Heart left ventricle (tissue), 16 donors: ENCODE measurements at regions not wholly inside any gene's neighbourhood (a gene's known extent, or its start where the extent isn't known, plus 50 kb on each side); places are given as distances from the start of the nearest gene placed in this dataset.

Experiments used
- ATAC-seq, 4 donors: fragments of 200-7000 bp; cut with Tn5 transposase; one replicate each; pipeline ENCODE4 v1.9.1; 2020 to 2022; ENCODE audit warnings: moderate library complexity in 4 of 4, mild to moderate bottlenecking in 3 of 4, moderate number of reproducible peaks in 1 of 4
- DNase-seq, 5 donors: peaks; one replicate each; pipeline ENCODE4 v3.0.0-alpha.2; 2020
- H3K27ac ChIP-seq, 12 donors: fragments of 200-600 bp; sonication (generic) in 4 of 12; one replicate each; pipeline versions ENCODE4 v1.5.0 to v1.8.0; 2016 to 2022; ENCODE audit warnings: mild to moderate bottlenecking in 2 of 12
- H3K27me3 ChIP-seq, 9 donors: fragments of 200-600 bp; sonication (generic) in 2 of 9; one replicate each; pipeline versions ENCODE4 v1.5.1 to v1.8.0; 2016 to 2022; ENCODE audit warnings: mild to moderate bottlenecking in 3 of 9
- H3K36me3 ChIP-seq, 9 donors: fragments of 200-600 bp; sonication (generic) in 2 of 9; one replicate each; pipeline versions ENCODE4 v1.5.0 to v1.8.0; 2018 to 2022; ENCODE audit warnings: mild to moderate bottlenecking in 2 of 9
- H3K4me1 ChIP-seq, 12 donors: fragments of 200-600 bp; sonication (generic) in 4 of 12; one replicate each; pipeline versions ENCODE4 v1.5.0 to v1.8.0; 2016 to 2022; ENCODE audit warnings: mild to moderate bottlenecking in 3 of 12
- H3K4me3 ChIP-seq, 12 donors: fragments of 200-600 bp; sonication (generic) in 4 of 12; one replicate each; pipeline versions ENCODE4 v1.5.0 to v1.8.0; 2017 to 2022; ENCODE audit warnings: mild to moderate bottlenecking in 9 of 12, moderate library complexity in 4 of 12
- H3K9me3 ChIP-seq, 12 donors: fragments of 200-600 bp; sonication (generic) in 4 of 12; one replicate each; pipeline versions ENCODE4 v1.5.0 to v1.8.0; 2016 to 2022; ENCODE audit warnings: mild to moderate bottlenecking in 1 of 12
- CTCF ChIP-seq, 12 donors: fragments of 200-600 bp; sonication (generic) in 4 of 12; IDR thresholded peaks; one replicate each; pipeline versions ENCODE4 v1.5.0 to v1.8.0; 2018 to 2022; ENCODE audit warnings: antibody characterized with exemption in 12 of 12, mild to moderate bottlenecking in 5 of 12
- POLR2A ChIP-seq, 2 donors: fragments of 450-650 bp; IDR thresholded peaks; one replicate each; pipeline ENCODE4 v1.6.1; 2017; ENCODE audit warnings: antibody characterized with exemption in 2 of 2, mild to moderate bottlenecking in 2 of 2, moderate library complexity in 2 of 2
- WGBS, 4 donors: extraction: QIAGEN DNeasy Blood & Tissue Kit in 2 of 4; methylation state at CpG; one replicate each; pipeline versions ENCODE4 v1.1.5 to v1.1.7; 2013 to 2018; 5-methylcytosine and 5-hydroxymethylcytosine counted together
- intact Hi-C, 10 donors: fragments of 100-400 bp; cut with DNase I; formaldehyde crosslinking; loops; one replicate each; pipeline versions ENCODE4 v1.11.1 to v1.14.2; 2022
- donor health status: ischemic (EF 13 %, LVEDD 7.1; RV severe dilation, severe dysfunction).
- donor health status: healthy with polysubstance abuse.
- donor health status: DM: no; HTN: yes; CAD: no.
- donor health status: DM: no; HTN: no; CAD: no.
- donor health status: ischemic (EF 25% LVEDD 6.9; RV normal size, moderate dysfunction).
- donor health status: ischemic (EF 25% LVEDD 5.7; RV mildly dilated, moderate dysfunction).
- donor health status: healthy.
- donor health status: DM: yes; HTN: yes; CAD: no.
- donor health status: ischemic (EF 35%, LVEDD 5.7; RV mildly dilated, moderate dysfunction).
- donor health status: nonischemic (EF 11% LVEDD 7.7; RV severe dilation, severe dysfunction).
- donor health status: DM: yes; HTN: yes; CAD: no.
- donor health status: PGD.
- donor health status: ischemic (EF 29% LVEDD 5.4; RV normal size, mild dysfunction).
- donor health status: nonischemic (EF 23%, LVEDD 6.1; RV moderate dilation, normal function).

GRCh38 chr2:237156857-237157779, 71.4 kb downstream of the COPS8 start:
- no peaks in the 10 kb centered on the region for H3K27me3 ChIP-seq
- H3K36me3 ChIP-seq, result no peaks in the 10 kb centered on the region
- no peak for DNase-seq
- H3K27ac ChIP-seq, result peak overlapping the region in 11 of 12 donors; percentile 43 to 84 (median 76)
- no peak overlapping the region for H3K4me3 ChIP-seq
- intact Hi-C loops, result loop anchor here in 9 of 10 donors (5.0 to 10.0 kb wide), 4 partner anchors 248 to 318 kb away; partner anchors contain the start of gene COL6A3 (in 2 of the 9)
- H3K9me3 ChIP-seq, result no peaks in the 10 kb centered on the region
- 89 to 92% (median 90%) methylated on average over 18 to 34 of the region's 34 CpGs for WGBS, 4 donors
- peaks cover 0 to 36% (median 12%) of the 10 kb centered on the region in 12 donors for H3K4me1 ChIP-seq
- no peak for ATAC-seq
- TF ChIP-seq POLR2A (IDR thresholded peaks at IDR 0.05), result no peak
- no peak for TF ChIP-seq CTCF (IDR thresholded peaks at IDR 0.05)

DNA sequence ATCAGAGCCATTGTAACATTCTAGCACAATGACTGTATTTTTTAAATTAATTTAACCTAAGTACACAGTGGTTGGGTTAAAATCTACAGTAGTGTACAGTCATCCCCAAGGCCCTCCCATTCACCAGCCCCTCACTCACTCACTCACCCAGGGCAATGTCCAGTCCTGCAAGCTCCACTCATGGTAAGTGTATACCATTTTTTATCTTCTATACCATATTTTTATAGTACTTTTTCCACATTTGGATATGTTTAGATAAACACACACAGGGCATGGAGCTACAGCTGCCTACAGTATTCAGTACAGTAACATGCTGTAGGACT, 72.1 kb downstream of the COPS8 start:
- ATAC-seq, result no peak
- intact Hi-C loops, result loop anchor here in 9 of 10 donors (5.0 to 10.0 kb wide), 4 partner anchors 247 to 317 kb away; partner anchors contain the start of gene COL6A3 (in 2 of the 9)

DNA sequence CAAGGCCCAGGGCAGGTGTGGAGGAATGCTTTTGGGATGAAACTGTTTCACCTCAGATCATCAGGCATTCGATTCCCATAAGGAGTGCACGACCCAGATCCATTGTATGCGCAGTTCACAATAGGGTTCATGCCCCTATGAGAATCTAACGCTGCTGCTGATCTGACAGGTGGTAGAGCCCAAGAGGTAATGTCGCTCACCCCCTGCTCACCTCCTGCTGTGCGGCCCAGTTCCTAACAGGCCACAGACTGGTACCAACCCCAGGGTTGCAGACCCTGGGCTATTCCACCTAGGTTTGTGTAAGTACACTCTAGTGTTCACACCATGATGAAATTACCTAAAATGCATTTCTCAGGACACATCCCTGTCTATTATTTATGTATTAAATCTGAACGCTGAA, 72.5 kb downstream of the COPS8 start:
- Histone ChIP-seq H3K27ac (peak overlapping the region in 2 of 12 donors; percentile 70 to 75), H3K27me3 (no peaks in the 10 kb centered on the region), H3K4me3 (no peak overlapping the region), H3K9me3 (no peaks in the 10 kb centered on the region), H3K36me3 (no peaks in the 10 kb centered on the region), H3K4me1 (peaks cover 0 to 36% (median 12%) of the 10 kb centered on the region in 12 donors)
- WGBS, 4 donors, result 97 to 99% (median 98%) methylated on average over 7 of the region's 7 CpGs
- no peak for TF ChIP-seq POLR2A (IDR thresholded peaks at IDR 0.05)
- no peak for TF ChIP-seq CTCF (IDR thresholded peaks at IDR 0.05)
- intact Hi-C loops, result loop anchor here in 9 of 10 donors (5.0 to 10.0 kb wide), 4 partner anchors 247 to 317 kb away; partner anchors contain the start of gene COL6A3 (in 2 of the 9)
- DNase-seq (no peak), ATAC-seq (no peak)

More for the DNA sequence above, 72.1 kb downstream of the COPS8 start:
- TF ChIP-seq POLR2A (IDR thresholded peaks at IDR 0.05), result no peak
- no peak for TF ChIP-seq CTCF (IDR thresholded peaks at IDR 0.05)
- H3K27ac ChIP-seq, result peak overlapping the region in 5 of 12 donors; percentile 43 to 82 (median 76)
- no peaks in the 10 kb centered on the region for H3K27me3 ChIP-seq
- H3K4me3 ChIP-seq, result no peak overlapping the region
- DNase-seq, result no peak
- no peaks in the 10 kb centered on the region for H3K36me3 ChIP-seq
- peaks cover 0 to 36% (median 12%) of the 10 kb centered on the region in 12 donors for H3K4me1 ChIP-seq
- no peaks in the 10 kb centered on the region for H3K9me3 ChIP-seq
